Type B pancreatic cell (in vitro differentiated cells): ENCODE measurements at regions not wholly inside any gene's neighbourhood (a gene's known extent, or its start where the extent isn't known, plus 50 kb on each side); places are given as distances from the start of the nearest gene placed in this dataset.

Source experiments
- DNase-seq: peaks from one replicate; pipeline ENCODE4 v3.0.0; 2021; ENCODE audit warnings: mixed read lengths; ENCODE audit not compliant: unreplicated experiment; ENCODE audit errors: extremely low spot score
- H3K27ac Mint-ChIP-seq: 2 replicates; pipeline ENCODE4 v1.8.0; 2021; ENCODE audit warnings: mild to moderate bottlenecking, mixed read lengths
- H3K27me3 Mint-ChIP-seq: 2 replicates; pipeline ENCODE4 v1.8.0; 2021; ENCODE audit warnings: mixed read lengths
- H3K36me3 Mint-ChIP-seq: 2 replicates; pipeline ENCODE4 v1.8.0; 2021; ENCODE audit warnings: mixed read lengths
- H3K4me1 Mint-ChIP-seq: one replicate; pipeline ENCODE4 v1.8.0; 2021; ENCODE audit warnings: mixed read lengths; ENCODE audit not compliant: unreplicated experiment
- H3K4me3 Mint-ChIP-seq: 2 replicates; pipeline ENCODE4 v1.8.0; 2021; ENCODE audit warnings: mild to moderate bottlenecking, mixed read lengths
- H3K9me3 Mint-ChIP-seq: 2 replicates; pipeline ENCODE4 v1.8.0; 2021; ENCODE audit warnings: mixed read lengths
- CTCF ChIP-seq: fragments of 200-600 bp; sonication (generic); conservative IDR thresholded peaks from 2 replicates; pipeline ENCODE4 v1.5.0; 2021; ENCODE audit warnings: antibody characterized with exemption, mild to moderate bottlenecking

GRCh38 chr4:181991369-181992108 is 251.7 kb upstream of the TENM3 start:
- DNase-seq, result no peak
- peaks cover 2% of the 10 kb centered on the region for H3K9me3 Mint-ChIP-seq
- H3K4me3 Mint-ChIP-seq, result no peak overlapping the region
- TF ChIP-seq CTCF, result no peak
- H3K4me1 Mint-ChIP-seq, result peaks cover 6% of the 10 kb centered on the region
- H3K27me3 Mint-ChIP-seq, result peaks cover 3% of the 10 kb centered on the region
- no peak overlapping the region for H3K27ac Mint-ChIP-seq
- H3K36me3 Mint-ChIP-seq, result no peaks in the 10 kb centered on the region

- DNase-seq, result no peak
Observed at GRCh38 chr4:181998398-181999295, 244.6 kb upstream of the TENM3 start.

GRCh38 chr4:182000077-182000476 is 243.1 kb upstream of the TENM3 start:
- Mint-ChIP-seq H3K27ac (no peak overlapping the region), H3K9me3 (peaks cover 4% of the 10 kb centered on the region), H3K27me3 (no peaks in the 10 kb centered on the region), H3K36me3 (no peaks in the 10 kb centered on the region), H3K4me3 (no peak overlapping the region), H3K4me1 (no peaks in the 10 kb centered on the region)
- no peak for TF ChIP-seq CTCF
- no peak for DNase-seq

More at GRCh38 chr4:181998398-181999295, 244.6 kb upstream of the TENM3 start:
- H3K4me1 Mint-ChIP-seq, result no peaks in the 10 kb centered on the region
- no peak overlapping the region for H3K27ac Mint-ChIP-seq
- peak; percentile 33 for TF ChIP-seq CTCF
- no peaks in the 10 kb centered on the region for H3K36me3 Mint-ChIP-seq
- H3K4me3 Mint-ChIP-seq, result no peak overlapping the region
- H3K9me3 Mint-ChIP-seq, result peaks cover 4% of the 10 kb centered on the region
- H3K27me3 Mint-ChIP-seq, result no peaks in the 10 kb centered on the region

GRCh38 chr4:182010876-182011275 is 232.3 kb upstream of the TENM3 start:
- Mint-ChIP-seq H3K4me3 (no peak overlapping the region), H3K4me1 (no peaks in the 10 kb centered on the region), H3K36me3 (no peaks in the 10 kb centered on the region), H3K9me3 (no peaks in the 10 kb centered on the region), H3K27ac (no peak overlapping the region), H3K27me3 (no peaks in the 10 kb centered on the region)
- no peak for TF ChIP-seq CTCF
- no peak for DNase-seq

- Mint-ChIP-seq H3K27me3 (no peaks in the 10 kb centered on the region), H3K36me3 (no peaks in the 10 kb centered on the region), H3K9me3 (no peaks in the 10 kb centered on the region), H3K27ac (no peak overlapping the region), H3K4me1 (no peaks in the 10 kb centered on the region), H3K4me3 (no peak overlapping the region)
- TF ChIP-seq CTCF, result no peak
- DNase-seq, result no peak
Observed at GRCh38 chr4:182014164-182014563, 229.0 kb upstream of the TENM3 start.
